Breast epithelium (tissue), 4 donors: ENCODE measurements at regions not wholly inside any gene's neighbourhood (a gene's known extent, or its start where the extent isn't known, plus 50 kb on each side); places are given as distances from the start of the nearest gene placed in this dataset.

ENCODE experiments used
- DNase-seq, 2 donors: peaks; one replicate each; pipeline ENCODE4 v3.0.0-alpha.2; 2019; ENCODE audit warnings: low spot score in 2 of 2
- H3K27ac ChIP-seq, 2 donors: fragments of 200-600 bp; sonication (generic) in 1 of 2; one replicate each; pipeline ENCODE4 v1.5.1; 2016 to 2019; ENCODE audit warnings: mild to moderate bottlenecking in 1 of 2
- H3K27me3 ChIP-seq, 2 donors: fragments of 200-600 bp; sonication (generic) in 1 of 2; one replicate each; pipeline versions ENCODE4 v1.5.1 to v1.6.0; 2017 to 2019; ENCODE audit warnings: control low read depth in 1 of 2, mild to moderate bottlenecking in 1 of 2
- H3K36me3 ChIP-seq: fragments of 200-600 bp; one replicate; pipeline ENCODE4 v1.5.1; 2019
- H3K4me1 ChIP-seq, 2 donors: fragments of 200-600 bp; sonication (generic); one replicate each; pipeline ENCODE4 v1.5.1; 2016 to 2019; ENCODE audit warnings: control low read depth in 1 of 2
- H3K4me3 ChIP-seq, 3 donors: fragments of 200-600 bp; sonication (generic); 1 replicate in 2 of 3; 2 replicates in 1 of 3; pipeline ENCODE4 v1.5.1; 2016 to 2019; ENCODE audit warnings: mild to moderate bottlenecking in 3 of 3, moderate library complexity in 2 of 3
- H3K9me3 ChIP-seq, 2 donors: fragments of 200-600 bp; sonication (generic) in 1 of 2; one replicate each; pipeline ENCODE4 v1.5.1; 2016 to 2019; ENCODE audit warnings: control low read depth in 1 of 2
- CTCF ChIP-seq, 3 donors: fragments of 450-650 bp; IDR thresholded peaks; one replicate each; pipeline ENCODE4 v1.5.1; 2016 to 2017; ENCODE audit warnings: antibody characterized with exemption in 3 of 3, mild to moderate bottlenecking in 3 of 3, moderate library complexity in 3 of 3
- POLR2A ChIP-seq: fragments of 450-650 bp; IDR thresholded peaks from one replicate; pipeline ENCODE4 v1.6.1; 2016; ENCODE audit warnings: antibody characterized with exemption, mild to moderate bottlenecking, moderate library complexity
- POLR2AphosphoS5 ChIP-seq, 3 donors: sonication (generic); formaldehyde crosslinking; IDR thresholded peaks; one replicate each; pipeline ENCODE4 v1.6.1; 2017; ENCODE audit warnings: antibody characterized with exemption in 3 of 3
- intact Hi-C: fragments of 100-400 bp; cut with DNase I; formaldehyde crosslinking; loops from one replicate; pipeline ENCODE4 v1.15.1; 2023; ENCODE audit warnings: low total_unique reads

GRCh38 chr10:3470191-3470590 lies 297.6 kb upstream of the PITRM1 start:
- DNase-seq, result no peak
- intact Hi-C loops, result no loop called here

GRCh38 chr10:3469639-3470020 lies 297.0 kb upstream of the PITRM1 start:
- Histone ChIP-seq H3K27ac (peak overlapping the region; percentile 91 to 96), H3K4me1 (peaks cover 7 to 17% of the 10 kb centered on the region in 2 donors), H3K36me3 (no peaks in the 10 kb centered on the region), H3K4me3 (peak overlapping the region in 1 of 3 donors; percentile 50), H3K9me3 (no peaks in the 10 kb centered on the region), H3K27me3 (no peaks in the 10 kb centered on the region)
- no peak for DNase-seq
- no peak for TF ChIP-seq CTCF (IDR thresholded peaks at IDR 0.05)
- TF ChIP-seq POLR2A, result no peak
- no peak for TF ChIP-seq POLR2AphosphoS5 (IDR thresholded peaks at IDR 0.05)
- intact Hi-C loops, result no loop called here

More at GRCh38 chr10:3470191-3470590, 297.6 kb upstream of the PITRM1 start:
- H3K27ac ChIP-seq, result peak overlapping the region; percentile 91 to 96
- no peaks in the 10 kb centered on the region for H3K9me3 ChIP-seq
- no peaks in the 10 kb centered on the region for H3K36me3 ChIP-seq
- peaks cover 7 to 17% of the 10 kb centered on the region in 2 donors for H3K4me1 ChIP-seq
- no peaks in the 10 kb centered on the region for H3K27me3 ChIP-seq
- no peak overlapping the region for H3K4me3 ChIP-seq
- no peak for TF ChIP-seq POLR2A

- DNase-seq, result peak in 1 of 2 donors; percentile 50
- Histone ChIP-seq H3K27ac (peak overlapping the region; percentile 91 to 96), H3K36me3 (no peaks in the 10 kb centered on the region), H3K4me3 (peak overlapping the region in 2 of 3 donors; percentile 33 to 50), H3K27me3 (no peaks in the 10 kb centered on the region), H3K9me3 (no peaks in the 10 kb centered on the region), H3K4me1 (peaks cover 7 to 17% of the 10 kb centered on the region in 2 donors)
- no peak for TF ChIP-seq POLR2A
- peak in 2 of 3 donors; percentile 58 to 69 for TF ChIP-seq POLR2AphosphoS5 (IDR thresholded peaks at IDR 0.05)
- no peak for TF ChIP-seq CTCF (IDR thresholded peaks at IDR 0.05)
- intact Hi-C loops, result no loop called here
These were observed 296.5 kb upstream of the PITRM1 start for GRCh38 chr10:3468919-3469638.

DNA sequence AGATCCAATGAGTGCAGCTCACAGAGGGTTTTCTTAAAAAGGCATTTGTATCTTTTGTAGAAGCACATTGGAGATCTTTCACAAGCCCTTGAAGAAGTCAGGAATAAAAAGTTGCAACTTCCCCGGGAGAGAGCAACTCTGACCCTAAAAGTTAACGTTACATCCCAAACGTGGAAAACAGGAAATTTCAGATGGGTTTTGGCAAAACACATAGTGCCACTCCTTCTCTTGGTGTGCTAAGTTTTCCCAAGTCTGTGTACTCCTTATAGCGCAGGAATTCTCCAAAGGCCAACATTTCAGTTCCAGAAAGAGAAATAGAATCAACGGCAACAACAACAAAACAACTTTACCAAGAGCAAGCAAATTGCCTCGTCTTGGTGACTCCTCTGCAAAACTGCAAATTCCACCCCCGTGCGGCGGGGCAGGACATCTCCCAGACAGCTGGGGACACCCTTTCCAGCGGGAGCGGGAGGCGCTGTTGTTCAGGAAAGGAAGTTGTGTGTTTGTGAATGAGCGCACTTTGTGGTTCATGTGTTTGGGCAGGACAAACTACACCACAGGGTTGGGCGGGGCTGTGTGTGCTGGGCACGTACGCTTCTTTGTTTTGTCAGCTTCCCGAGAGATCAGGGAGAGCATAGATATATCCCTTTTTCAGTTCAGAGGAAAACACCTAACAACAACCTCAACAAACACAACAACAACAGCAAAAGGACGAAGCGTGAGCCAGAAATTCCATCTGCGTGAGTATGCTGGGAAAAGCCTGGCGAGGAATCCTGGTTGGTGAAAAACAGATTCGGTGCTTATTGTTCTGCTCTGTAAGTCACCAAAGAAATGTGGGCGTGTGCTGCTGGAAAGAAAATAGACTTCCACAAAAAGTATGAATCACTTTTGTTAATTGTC lies 294.7 kb upstream of the PITRM1 start:
- intact Hi-C loops, result no loop called here
- Histone ChIP-seq H3K27ac (peak overlapping the region; percentile 91 to 96), H3K27me3 (no peaks in the 10 kb centered on the region), H3K4me3 (peak overlapping the region; percentile 18 to 56 (median 33)), H3K4me1 (peaks cover 7 to 17% of the 10 kb centered on the region in 2 donors), H3K36me3 (no peaks in the 10 kb centered on the region), H3K9me3 (no peaks in the 10 kb centered on the region)
- TF ChIP-seq CTCF (IDR thresholded peaks at IDR 0.05), result peak; percentile 40 to 70 (median 56)
- peak; percentile 77 to 93 (median 82) for TF ChIP-seq POLR2AphosphoS5 (IDR thresholded peaks at IDR 0.05)
- peak; percentile 26 for TF ChIP-seq POLR2A
- DNase-seq, result peak; percentile 83 to 86

GRCh38 chr10:3465406-3465891 lies 292.9 kb upstream of the PITRM1 start:
- peak overlapping the region; percentile 84 to 91 for H3K27ac ChIP-seq
- no peak for DNase-seq
- no peak overlapping the region for H3K4me3 ChIP-seq
- no peaks in the 10 kb centered on the region for H3K36me3 ChIP-seq
- no peaks in the 10 kb centered on the region for H3K9me3 ChIP-seq
- H3K27me3 ChIP-seq, result no peaks in the 10 kb centered on the region
- peaks cover 7 to 9% of the 10 kb centered on the region in 2 donors for H3K4me1 ChIP-seq
- no peak for TF ChIP-seq POLR2A
- TF ChIP-seq POLR2AphosphoS5 (IDR thresholded peaks at IDR 0.05), result no peak
- intact Hi-C loops, result no loop called here
